HFF-Myc (cell line): ENCODE measurements at regions not wholly inside any gene's neighbourhood (a gene's known extent, or its start where the extent isn't known, plus 50 kb on each side); places are given as distances from the start of the nearest gene placed in this dataset.

Source experiments
- DNase-seq: peaks from one replicate; pipeline ENCODE4 v3.0.0-alpha.2; 2011; ENCODE audit warnings: low read depth; ENCODE audit errors: extremely low read depth
- H3K4me3 ChIP-seq: replicated peaks from 2 replicates; pipeline ENCODE4 v1.5.1; 2011; ENCODE audit warnings: low read depth, mild to moderate bottlenecking, control low read depth, low read length
- CTCF ChIP-seq: IDR thresholded peaks from 2 replicates; pipeline ENCODE4 v1.5.1; 2012; ENCODE audit warnings: mild to moderate bottlenecking, low read depth, low read length, control low read depth; ENCODE audit errors: missing control alignments

GRCh38 chr9:90420211-90420610, 222.4 kb downstream of the DIRAS2 start:
- no peak for DNase-seq
- H3K4me3 ChIP-seq: no peak overlapping the region
- TF ChIP-seq CTCF: no peak

- no peak for DNase-seq
- TF ChIP-seq CTCF: no peak
- no peak overlapping the region for H3K4me3 ChIP-seq
Observed at GRCh38 chr9:90420768-90421513, 221.7 kb downstream of the DIRAS2 start.

- no peak overlapping the region for H3K4me3 ChIP-seq
- no peak for TF ChIP-seq CTCF
- no peak for DNase-seq
Observed at GRCh38 chr9:90421786-90422185, 220.8 kb downstream of the DIRAS2 start.

- no peak for TF ChIP-seq CTCF
- H3K4me3 ChIP-seq: no peak overlapping the region
- no peak for DNase-seq
Observed at GRCh38 chr9:90423661-90424193, 218.9 kb downstream of the DIRAS2 start.

- no peak for DNase-seq
- TF ChIP-seq CTCF: no peak
- no peak overlapping the region for H3K4me3 ChIP-seq
Observed at GRCh38 chr9:90428517-90428916, 214.1 kb downstream of the DIRAS2 start.

- no peak overlapping the region for H3K4me3 ChIP-seq
- DNase-seq: no peak
- no peak for TF ChIP-seq CTCF
Observed at GRCh38 chr9:90432951-90433350, 209.7 kb downstream of the DIRAS2 start.
